Right lobe of liver (tissue), 6 donors: ENCODE measurements at regions not wholly inside any gene's neighbourhood (a gene's known extent, or its start where the extent isn't known, plus 50 kb on each side); places are given as distances from the start of the nearest gene placed in this dataset.

ENCODE experiments used
- ATAC-seq, 4 donors: fragments of 200-7000 bp; cut with Tn5 transposase; one replicate each; pipeline ENCODE4 v1.9.1; 2020; ENCODE audit warnings: mild to moderate bottlenecking in 4 of 4, moderate library complexity in 4 of 4
- DNase-seq, 3 donors: peaks; one replicate each; pipeline ENCODE4 v3.0.0-alpha.2; 2020
- H3K27ac ChIP-seq, 3 donors: fragments of 200-600 bp; one replicate each; pipeline ENCODE4 v1.8.0; 2022
- H3K27me3 ChIP-seq, 2 donors: fragments of 200-600 bp; one replicate each; pipeline ENCODE4 v1.8.0; 2022
- H3K36me3 ChIP-seq, 4 donors: fragments of 200-600 bp; sonication (generic) in 1 of 4; one replicate each; pipeline versions ENCODE4 v1.5.1 to v1.8.0; 2017 to 2022; ENCODE audit warnings: control low read depth in 1 of 4
- H3K4me1 ChIP-seq, 4 donors: fragments of 200-600 bp; sonication (generic) in 1 of 4; one replicate each; pipeline versions ENCODE4 v1.5.1 to v1.8.0; 2017 to 2022; ENCODE audit warnings: control low read depth in 1 of 4
- H3K4me3 ChIP-seq, 3 donors: fragments of 200-600 bp; one replicate each; pipeline ENCODE4 v1.8.0; 2022
- H3K9me3 ChIP-seq, 4 donors: fragments of 200-600 bp; sonication (generic) in 1 of 4; one replicate each; pipeline versions ENCODE4 v1.5.1 to v1.8.0; 2017 to 2022; ENCODE audit warnings: control low read depth in 1 of 4
- POLR2A ChIP-seq: fragments of 450-650 bp; IDR thresholded peaks from one replicate; pipeline ENCODE4 v1.6.1; 2017; ENCODE audit warnings: antibody characterized with exemption, mild to moderate bottlenecking
- WGBS: methylation state at CpG from one replicate; pipeline ENCODE4 v1.1.6; 2018; ENCODE audit warnings: low coverage, low lambda C conversion rate; ENCODE audit not compliant: insufficient coverage; ENCODE audit errors: missing lambda C conversion rate; 5-methylcytosine and 5-hydroxymethylcytosine counted together
- intact Hi-C, 2 donors: fragments of 100-400 bp; cut with DNase I; formaldehyde crosslinking; loops; one replicate each; pipeline versions ENCODE4 v1.11.2 to v1.14.1; 2022
- TF ChIP-seq, protein P1 (sequence below), 4 donors: fragments of 200-600 bp in 3 of 4; fragments of 450-650 bp in 1 of 4; IDR thresholded peaks; one replicate each; pipeline versions ENCODE4 v1.5.1 to v1.8.0; 2016 to 2022; ENCODE audit warnings: antibody characterized with exemption in 4 of 4, mild to moderate bottlenecking in 2 of 4
- donor health status: DM: no; HTN: yes; CAD: no.
- donor health status: DM: no; HTN: no; CAD: no.
- donor health status: DM: no; HTN: no; CAD: no.
- donor health status: DM: no; HTN: yes; CAD: no.
- donor health status: DM: no; HTN: yes; CAD: no.

DNA sequence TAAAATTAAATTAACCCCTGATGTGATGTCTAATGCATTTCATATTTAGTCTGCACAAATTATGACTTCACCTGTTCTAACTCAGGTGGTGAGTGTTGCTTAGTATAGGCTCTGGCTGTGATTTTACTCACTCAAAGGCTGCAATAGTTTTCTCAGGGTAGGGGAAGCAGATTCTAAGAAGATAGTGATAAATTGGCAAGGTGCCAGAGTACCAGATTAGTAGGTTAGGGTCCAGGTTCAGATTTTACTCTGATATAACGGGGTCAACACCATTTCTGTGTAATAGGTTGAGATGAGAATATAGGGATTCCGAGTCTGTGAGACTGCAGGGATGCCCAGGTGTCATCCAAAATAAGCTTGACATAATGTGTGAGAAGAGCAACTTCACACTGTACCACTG lies 1049.6 kb downstream of the STIM2 start:
- Histone ChIP-seq H3K4me3 (no peak overlapping the region), H3K9me3 (no peaks in the 10 kb centered on the region), H3K4me1 (no peaks in the 10 kb centered on the region), H3K27ac (no peak overlapping the region), H3K36me3 (no peaks in the 10 kb centered on the region), H3K27me3 (no peaks in the 10 kb centered on the region)
- intact Hi-C loops, result no loop called here
- 28% methylated on average over 2 of the region's 2 CpGs for WGBS
- DNase-seq (no peak), ATAC-seq (no peak)
- TF ChIP-seq, protein P1, sequence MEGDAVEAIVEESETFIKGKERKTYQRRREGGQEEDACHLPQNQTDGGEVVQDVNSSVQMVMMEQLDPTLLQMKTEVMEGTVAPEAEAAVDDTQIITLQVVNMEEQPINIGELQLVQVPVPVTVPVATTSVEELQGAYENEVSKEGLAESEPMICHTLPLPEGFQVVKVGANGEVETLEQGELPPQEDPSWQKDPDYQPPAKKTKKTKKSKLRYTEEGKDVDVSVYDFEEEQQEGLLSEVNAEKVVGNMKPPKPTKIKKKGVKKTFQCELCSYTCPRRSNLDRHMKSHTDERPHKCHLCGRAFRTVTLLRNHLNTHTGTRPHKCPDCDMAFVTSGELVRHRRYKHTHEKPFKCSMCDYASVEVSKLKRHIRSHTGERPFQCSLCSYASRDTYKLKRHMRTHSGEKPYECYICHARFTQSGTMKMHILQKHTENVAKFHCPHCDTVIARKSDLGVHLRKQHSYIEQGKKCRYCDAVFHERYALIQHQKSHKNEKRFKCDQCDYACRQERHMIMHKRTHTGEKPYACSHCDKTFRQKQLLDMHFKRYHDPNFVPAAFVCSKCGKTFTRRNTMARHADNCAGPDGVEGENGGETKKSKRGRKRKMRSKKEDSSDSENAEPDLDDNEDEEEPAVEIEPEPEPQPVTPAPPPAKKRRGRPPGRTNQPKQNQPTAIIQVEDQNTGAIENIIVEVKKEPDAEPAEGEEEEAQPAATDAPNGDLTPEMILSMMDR (IDR thresholded peaks at IDR 0.05), result no peak
- TF ChIP-seq POLR2A, result no peak

DNA sequence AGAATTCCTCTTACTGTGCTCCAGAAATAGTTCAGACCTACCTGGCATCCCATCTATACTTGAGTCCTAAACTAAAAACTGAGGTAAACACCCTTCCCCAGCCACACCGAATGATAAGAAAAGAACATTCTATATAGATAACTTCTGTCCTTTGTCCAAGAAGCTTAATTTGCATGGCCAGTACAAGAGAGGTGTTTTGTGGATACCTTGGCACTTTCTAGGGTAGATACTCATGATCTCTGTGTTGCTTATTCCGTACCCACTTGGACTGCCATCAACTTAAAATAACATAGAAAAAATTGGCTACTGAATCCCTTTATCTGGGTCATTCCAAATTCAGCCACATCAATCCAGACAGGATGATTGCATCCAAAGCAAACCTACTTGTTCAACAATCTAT lies 1050.4 kb downstream of the STIM2 start:
- whole genome bisulfite sequencing, result 50% methylated on average over 2 of the region's 2 CpGs
- DNase-seq (no peak), ATAC-seq (no peak)
- Histone ChIP-seq H3K4me1 (no peaks in the 10 kb centered on the region), H3K9me3 (no peaks in the 10 kb centered on the region), H3K4me3 (no peak overlapping the region), H3K27me3 (no peaks in the 10 kb centered on the region), H3K36me3 (no peaks in the 10 kb centered on the region), H3K27ac (no peak overlapping the region)
- intact Hi-C loops, result no loop called here
- TF ChIP-seq, protein P1 (IDR thresholded peaks at IDR 0.05), result no peak
- no peak for TF ChIP-seq POLR2A

DNA sequence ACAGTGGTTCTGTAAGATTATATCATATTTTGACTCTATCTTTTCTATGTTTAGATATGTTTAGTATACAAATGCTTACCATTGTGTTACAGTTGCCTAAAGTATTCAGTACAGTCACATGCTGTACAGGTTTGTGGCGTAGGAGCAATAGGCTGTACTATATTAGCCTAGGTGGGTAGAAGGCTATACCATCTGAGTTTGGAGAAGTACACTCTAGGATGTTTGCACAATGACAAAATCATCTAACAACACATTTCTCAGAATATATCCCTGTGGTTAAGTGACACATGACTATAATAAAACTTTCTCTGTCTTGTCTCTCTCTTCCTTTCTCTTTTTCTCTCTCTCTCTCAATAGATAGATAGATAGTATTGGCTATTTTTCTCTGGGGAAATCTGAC lies 1053.1 kb downstream of the STIM2 start:
- TF ChIP-seq, protein P1 (IDR thresholded peaks at IDR 0.05), result no peak
- no peak for TF ChIP-seq POLR2A
- no peak overlapping the region for H3K4me3 ChIP-seq
- no peak overlapping the region for H3K27ac ChIP-seq
- no peaks in the 10 kb centered on the region for H3K4me1 ChIP-seq
- intact Hi-C loops, result no loop called here
- no peaks in the 10 kb centered on the region for H3K9me3 ChIP-seq
- 50% methylated on average over 1 of the region's 1 CpG for WGBS
- no peaks in the 10 kb centered on the region for H3K36me3 ChIP-seq
- no peak for ATAC-seq
- DNase-seq, result no peak
- H3K27me3 ChIP-seq, result no peaks in the 10 kb centered on the region

DNA sequence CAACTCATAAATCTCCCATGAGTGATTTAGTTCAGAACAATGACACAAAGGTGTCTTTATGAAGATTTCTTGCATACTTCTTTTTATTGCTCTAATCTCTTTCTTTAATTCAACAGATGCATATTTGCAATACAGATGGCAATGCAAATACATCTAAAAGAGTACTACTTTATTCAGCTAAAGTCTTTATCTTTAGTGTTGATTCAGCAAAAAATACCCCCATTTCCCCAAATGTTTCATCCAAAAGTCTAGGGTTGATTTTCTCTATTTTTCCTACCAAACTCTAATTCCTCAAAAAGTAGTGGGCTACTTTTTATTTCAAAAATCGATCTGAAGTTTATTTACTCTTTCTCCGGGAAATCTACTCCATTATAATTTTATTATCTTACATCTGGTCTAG lies 1055.2 kb downstream of the STIM2 start:
- H3K9me3 ChIP-seq, result no peaks in the 10 kb centered on the region
- 49% methylated on average over 2 of the region's 2 CpGs for WGBS
- no peaks in the 10 kb centered on the region for H3K36me3 ChIP-seq
- H3K4me3 ChIP-seq, result no peak overlapping the region
- intact Hi-C loops, result no loop called here
- no peak for TF ChIP-seq POLR2A
- TF ChIP-seq, protein P1 (IDR thresholded peaks at IDR 0.05), result no peak
- ATAC-seq (no peak), DNase-seq (no peak)
- H3K27me3 ChIP-seq, result no peaks in the 10 kb centered on the region
- H3K4me1 ChIP-seq, result no peaks in the 10 kb centered on the region
- H3K27ac ChIP-seq, result no peak overlapping the region
